WTC11 (cell line): ENCODE measurements at regions not wholly inside any gene's neighbourhood (a gene's known extent, or its start where the extent isn't known, plus 50 kb on each side); places are given as distances from the start of the nearest gene placed in this dataset.

Source experiments
- FOXJ3 ChIP-seq: sonication (generic); formaldehyde crosslinking; IDR thresholded peaks from 2 replicates; pipeline ENCODE4 v1.9.0; 2021; ENCODE audit warnings: missing genetic modification reagents, mild to moderate bottlenecking, borderline replicate concordance
- TEAD4 ChIP-seq: sonication (generic); formaldehyde crosslinking; IDR thresholded peaks from 2 replicates; pipeline ENCODE4 v1.8.0; 2022; ENCODE audit warnings: mild to moderate bottlenecking, missing genetic modification reagents
- ZBTB43 ChIP-seq: sonication (generic); formaldehyde crosslinking; IDR thresholded peaks from 2 replicates; pipeline ENCODE4 v1.8.1; 2023; ENCODE audit warnings: mild to moderate bottlenecking, missing genetic modification reagents
- TF ChIP-seq, protein P1 (sequence below): fragments of 200-600 bp; IDR thresholded peaks from 2 replicates; pipeline ENCODE4 v1.8.0; 2022; ENCODE audit warnings: antibody characterized with exemption

- TF ChIP-seq FOXJ3 (CRISPR knock-in tag) (no peak), TEAD4 (CRISPR knock-in tag) (no peak), ZBTB43 (no peak)
- TF ChIP-seq, protein P1, sequence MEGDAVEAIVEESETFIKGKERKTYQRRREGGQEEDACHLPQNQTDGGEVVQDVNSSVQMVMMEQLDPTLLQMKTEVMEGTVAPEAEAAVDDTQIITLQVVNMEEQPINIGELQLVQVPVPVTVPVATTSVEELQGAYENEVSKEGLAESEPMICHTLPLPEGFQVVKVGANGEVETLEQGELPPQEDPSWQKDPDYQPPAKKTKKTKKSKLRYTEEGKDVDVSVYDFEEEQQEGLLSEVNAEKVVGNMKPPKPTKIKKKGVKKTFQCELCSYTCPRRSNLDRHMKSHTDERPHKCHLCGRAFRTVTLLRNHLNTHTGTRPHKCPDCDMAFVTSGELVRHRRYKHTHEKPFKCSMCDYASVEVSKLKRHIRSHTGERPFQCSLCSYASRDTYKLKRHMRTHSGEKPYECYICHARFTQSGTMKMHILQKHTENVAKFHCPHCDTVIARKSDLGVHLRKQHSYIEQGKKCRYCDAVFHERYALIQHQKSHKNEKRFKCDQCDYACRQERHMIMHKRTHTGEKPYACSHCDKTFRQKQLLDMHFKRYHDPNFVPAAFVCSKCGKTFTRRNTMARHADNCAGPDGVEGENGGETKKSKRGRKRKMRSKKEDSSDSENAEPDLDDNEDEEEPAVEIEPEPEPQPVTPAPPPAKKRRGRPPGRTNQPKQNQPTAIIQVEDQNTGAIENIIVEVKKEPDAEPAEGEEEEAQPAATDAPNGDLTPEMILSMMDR, result no peak
Measured at GRCh38 chrX:83345298-83345697, 162.8 kb upstream of the POU3F4 start.
